GM19468 (cell line): ENCODE measurements at regions not wholly inside any gene's neighbourhood (a gene's known extent, or its start where the extent isn't known, plus 50 kb on each side); places are given as distances from the start of the nearest gene placed in this dataset.
"Not testable (repeated sequence)": the region's sequence is repeated elsewhere in the genome, so short reads cannot be mapped to it uniquely, and the experiment has no call there.

Source experiments
- ATAC-seq: cut with Tn5 transposase; IDR thresholded peaks from one replicate; pipeline ENCODE4 v1.9.1; 2021; ENCODE audit warnings: mild to moderate bottlenecking, moderate library complexity, moderate number of reproducible peaks; ENCODE audit not compliant: unreplicated experiment; ENCODE audit errors: extremely low read depth

DNA sequence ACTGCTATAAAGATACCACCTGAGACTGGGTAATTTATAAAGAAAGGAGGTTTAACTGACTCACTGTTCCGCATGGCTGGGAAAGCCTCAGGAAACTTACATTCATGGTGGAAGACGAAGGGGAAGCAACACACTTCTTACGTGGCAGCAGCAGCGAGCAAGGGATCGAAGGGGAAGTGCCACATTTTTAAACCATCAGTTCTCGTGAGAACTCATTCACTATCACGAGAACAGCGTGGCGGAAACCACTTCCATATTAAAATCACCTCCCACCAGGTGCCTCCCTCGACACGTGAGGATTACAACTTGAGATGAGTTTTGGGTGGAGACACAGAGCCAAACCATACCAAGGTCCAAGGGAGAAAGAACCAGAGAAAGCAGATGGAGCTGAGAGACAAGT lies 454.3 kb upstream of the CDH11 start:
- ATAC-seq = no peak

DNA sequence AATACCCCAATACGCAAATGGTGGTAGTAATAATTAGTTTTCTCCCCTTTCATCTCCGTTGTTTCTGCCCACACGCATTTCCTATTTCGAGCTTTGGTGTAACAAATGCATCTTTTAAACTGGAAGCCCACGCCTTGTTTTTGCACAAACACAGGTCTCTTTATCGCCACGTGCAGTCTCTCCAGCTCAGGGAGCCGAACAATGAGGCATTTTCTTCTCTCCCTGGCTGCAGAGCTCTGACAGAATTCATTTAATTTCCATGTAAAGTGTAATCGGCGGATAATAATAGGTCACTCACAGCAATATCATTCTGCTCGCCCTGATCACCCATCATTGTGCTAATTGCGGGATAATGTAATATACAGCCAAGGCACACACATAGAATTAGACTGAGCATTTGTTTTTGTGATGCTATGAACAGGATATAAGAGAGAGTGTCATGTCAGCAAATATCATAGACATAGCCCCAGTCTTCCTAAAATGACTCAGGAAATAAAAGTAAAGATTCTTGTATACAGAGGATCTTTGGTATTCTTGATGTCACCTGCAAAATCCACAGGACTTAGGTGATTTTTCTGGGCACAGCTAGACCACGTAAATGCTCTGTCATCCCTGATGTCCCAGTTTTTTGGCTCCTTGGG lies 452.6 kb upstream of the CDH11 start:
- ATAC-seq = no peak

DNA sequence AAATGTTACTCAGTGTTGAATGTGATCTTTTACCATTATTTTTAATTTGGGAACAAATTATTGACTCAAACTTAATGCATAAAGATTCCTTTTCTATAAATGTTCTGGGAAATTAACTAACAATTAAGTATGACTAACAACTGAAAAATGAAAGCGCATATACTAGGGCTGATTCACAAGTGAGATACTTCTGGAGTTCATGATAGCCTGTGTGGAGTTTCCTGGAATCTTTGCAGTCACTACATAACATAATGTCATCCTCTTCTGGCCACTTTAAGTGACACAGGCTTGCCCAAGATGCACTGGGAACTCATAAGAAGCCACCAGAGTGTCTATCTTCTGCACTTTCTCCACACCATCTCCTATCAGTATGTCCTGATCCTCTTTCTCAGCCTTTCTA lies 450.3 kb upstream of the CDH11 start:
- no peak for ATAC-seq

GRCh38 chr16:65570261-65570660 lies 448.4 kb upstream of the CDH11 start:
- ATAC-seq = no peak

GRCh38 chr16:65559846-65560245 lies 438.0 kb upstream of the CDH11 start:
- ATAC-seq = no peak

DNA sequence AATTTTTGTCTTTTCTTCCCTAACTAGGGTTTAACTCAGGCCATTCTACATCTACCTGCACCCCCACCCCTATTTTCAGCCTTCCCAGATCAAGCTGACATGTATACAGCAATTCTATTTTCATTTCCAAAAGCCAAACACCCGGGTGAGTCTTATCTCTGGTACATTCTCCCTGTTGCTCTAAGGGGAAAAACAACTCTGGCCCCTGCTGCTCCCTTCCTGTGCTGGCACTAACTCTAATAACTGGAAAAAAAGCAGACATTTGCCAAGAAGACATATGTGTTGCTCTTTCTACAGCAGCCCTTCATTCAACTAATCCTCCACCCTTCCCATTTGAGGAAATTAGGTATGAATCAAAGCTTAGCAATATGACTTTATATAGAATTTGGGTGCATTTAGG lies 427.8 kb upstream of the CDH11 start:
- ATAC-seq = not testable (repeated sequence)

GRCh38 chr16:65548470-65548869 lies 426.6 kb upstream of the CDH11 start:
- no peak for ATAC-seq

DNA sequence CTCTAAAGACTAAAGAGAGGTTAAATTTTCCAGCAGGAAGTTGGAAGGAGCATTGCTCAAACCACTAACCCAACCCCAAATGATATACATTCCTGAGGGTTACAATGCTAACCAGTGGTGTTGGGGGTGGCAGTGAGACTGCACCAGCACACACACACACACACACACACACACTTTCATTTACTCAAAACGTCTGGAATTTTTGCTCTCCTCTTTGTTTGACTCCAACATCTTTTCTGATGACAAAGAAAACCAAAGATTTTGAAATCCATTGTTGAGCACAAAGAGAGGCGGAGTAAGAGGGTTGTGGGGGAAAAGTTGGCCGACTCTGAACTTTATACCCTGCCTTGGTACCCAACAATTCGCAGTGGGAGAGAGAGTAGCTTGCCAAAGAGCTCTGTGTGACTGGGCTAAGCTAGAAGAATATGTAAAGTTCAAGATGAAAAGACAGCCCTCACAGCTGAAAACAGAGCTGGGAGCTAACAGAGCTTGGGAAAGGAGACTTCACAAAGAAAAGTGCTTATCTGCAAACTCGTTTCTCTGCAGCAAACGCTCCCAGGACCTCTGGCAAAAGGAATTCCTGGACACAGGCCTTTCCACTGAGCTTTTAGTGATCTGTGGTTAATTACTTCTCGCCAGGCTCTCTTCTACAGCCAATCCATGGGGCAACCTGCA lies 426.0 kb upstream of the CDH11 start:
- ATAC-seq = no peak

GRCh38 chr16:65546353-65546791 lies 424.5 kb upstream of the CDH11 start:
- no peak for ATAC-seq

DNA sequence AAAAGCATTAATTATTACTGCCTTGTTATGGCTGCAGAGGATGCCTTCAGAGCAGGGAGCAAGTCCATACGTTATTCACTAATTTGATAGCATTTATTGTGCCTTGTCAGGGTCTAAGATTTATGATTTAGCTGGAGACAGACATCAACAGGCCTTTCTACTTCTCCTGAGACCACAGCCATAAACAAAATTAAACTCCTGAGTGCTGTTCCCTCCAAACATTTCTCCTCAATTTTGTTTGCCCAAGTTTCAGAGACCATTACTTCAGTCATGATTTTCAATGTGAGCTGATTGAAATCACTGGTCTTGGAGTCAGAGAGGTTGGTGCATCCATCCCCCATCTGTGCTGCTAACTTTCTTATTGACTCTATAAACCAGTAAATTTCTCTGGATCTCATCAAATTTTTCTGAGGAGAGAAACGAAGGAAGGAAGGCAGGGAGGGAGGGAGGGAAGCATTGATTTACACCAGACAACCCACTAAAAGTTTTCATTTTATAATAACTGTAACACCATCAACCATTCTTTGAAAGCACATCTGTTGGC lies 423.6 kb upstream of the CDH11 start:
- no peak for ATAC-seq

DNA sequence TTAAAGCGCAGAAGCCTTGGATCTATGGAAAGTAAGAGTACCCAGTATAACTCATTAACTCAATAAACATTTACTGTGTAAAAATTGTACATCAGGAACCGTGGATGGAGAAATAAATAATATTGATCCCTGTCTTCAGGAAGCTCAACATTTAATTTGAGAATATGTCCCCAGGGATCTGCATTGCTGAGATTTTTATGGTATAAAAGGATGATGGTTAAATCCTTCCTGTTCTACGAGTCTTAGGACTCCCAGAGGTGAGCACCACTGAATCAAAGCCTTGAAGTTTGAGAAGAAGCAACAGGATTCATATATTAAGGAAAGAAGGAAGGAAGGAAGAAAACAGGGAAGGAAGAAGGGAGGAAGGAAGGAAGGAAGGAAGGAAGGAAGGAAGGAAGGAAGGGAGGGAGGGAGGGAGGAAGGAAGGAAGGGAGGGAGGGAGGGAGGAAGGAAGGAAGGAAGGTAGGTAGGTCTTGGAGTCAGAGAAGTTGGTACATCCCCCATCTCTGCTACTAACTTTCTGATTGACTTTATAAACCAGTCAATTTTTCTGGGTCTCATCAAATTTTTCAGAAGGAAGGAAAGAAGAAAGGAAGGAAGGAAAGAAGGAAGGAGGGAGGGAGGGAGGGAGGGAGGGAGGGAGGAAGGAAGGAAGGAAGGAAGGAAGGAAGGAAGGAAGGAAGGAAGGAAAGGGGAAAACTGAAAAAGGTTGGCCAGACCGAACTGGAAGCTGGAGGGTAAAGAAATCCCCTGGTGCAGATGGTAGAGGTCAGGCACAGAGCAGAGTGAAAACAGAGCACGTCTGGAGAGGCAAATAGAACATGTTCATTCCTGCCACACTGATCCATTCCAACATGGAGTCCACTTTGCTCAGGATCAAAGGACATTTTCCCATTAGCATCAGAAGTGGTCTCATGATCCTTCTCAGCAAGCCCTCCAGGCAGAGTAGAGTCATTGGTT lies 422.2 kb upstream of the CDH11 start:
- ATAC-seq = no peak

GRCh38 chr16:65541646-65542045 lies 419.8 kb upstream of the CDH11 start:
- no peak for ATAC-seq

DNA sequence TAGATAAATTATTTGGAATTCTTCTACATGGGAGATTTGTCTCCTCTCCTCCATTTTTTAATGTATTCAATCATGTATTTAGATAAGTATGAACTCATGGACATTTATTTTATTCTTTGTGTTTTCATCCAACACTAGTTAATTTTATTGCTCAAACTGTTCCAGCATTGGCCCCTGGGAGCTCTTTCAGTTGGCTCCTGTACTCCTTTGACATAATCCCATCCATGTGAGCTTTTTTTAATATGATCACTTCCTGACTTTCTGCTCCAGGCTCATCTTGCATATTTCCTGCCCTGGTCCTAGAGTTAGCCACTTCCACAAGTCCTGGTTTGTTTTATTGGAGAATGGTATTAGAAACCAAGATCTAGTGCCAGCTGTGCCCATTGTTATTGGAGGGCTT lies 419.0 kb upstream of the CDH11 start:
- no peak for ATAC-seq

- ATAC-seq = no peak
These were observed 417.1 kb upstream of the CDH11 start for GRCh38 chr16:65538976-65539375.

- ATAC-seq = no peak
These were observed 415.5 kb upstream of the CDH11 start for GRCh38 chr16:65537336-65537735.

DNA sequence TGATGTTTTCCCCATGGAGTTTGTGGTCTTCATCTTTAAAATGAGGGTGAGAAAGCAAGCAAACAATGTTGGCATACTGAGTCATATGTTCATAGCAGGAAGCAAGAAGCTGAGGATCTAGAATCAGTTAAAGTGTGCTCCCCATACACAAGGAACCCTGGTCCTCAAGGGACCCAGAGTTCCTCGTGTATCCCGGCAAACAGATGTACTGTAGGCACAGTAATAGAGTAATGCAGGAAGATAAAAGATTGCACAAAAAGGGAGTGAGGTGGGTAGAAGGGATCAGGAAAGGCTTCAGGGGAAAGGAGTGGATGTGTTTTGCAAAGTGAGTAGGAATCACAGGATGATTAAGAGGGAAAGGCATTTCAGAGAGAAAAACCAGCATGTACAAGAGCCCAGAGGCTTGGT lies 412.3 kb upstream of the CDH11 start:
- no peak for ATAC-seq

DNA sequence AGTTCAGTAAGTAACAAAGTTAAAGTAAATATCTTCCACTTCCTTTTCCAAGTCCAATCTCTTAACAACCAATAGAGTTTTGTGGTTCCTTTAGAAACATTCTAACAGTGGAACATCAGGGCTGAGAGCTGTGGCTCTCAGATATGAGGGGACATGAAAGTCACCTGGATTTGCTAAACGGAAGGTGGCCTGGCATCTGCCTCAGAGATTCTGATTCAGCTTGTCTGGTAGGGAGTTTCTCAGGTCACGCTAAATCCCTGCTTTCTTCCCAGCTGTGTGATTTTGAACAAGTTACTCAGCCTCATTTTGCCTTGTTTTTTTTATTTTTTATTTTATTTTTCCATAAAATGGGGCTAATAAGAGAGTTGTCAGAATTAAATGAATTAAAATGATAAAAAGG lies 411.0 kb upstream of the CDH11 start:
- no peak for ATAC-seq

- no peak for ATAC-seq
These were observed 410.4 kb upstream of the CDH11 start for GRCh38 chr16:65532258-65532657.

DNA sequence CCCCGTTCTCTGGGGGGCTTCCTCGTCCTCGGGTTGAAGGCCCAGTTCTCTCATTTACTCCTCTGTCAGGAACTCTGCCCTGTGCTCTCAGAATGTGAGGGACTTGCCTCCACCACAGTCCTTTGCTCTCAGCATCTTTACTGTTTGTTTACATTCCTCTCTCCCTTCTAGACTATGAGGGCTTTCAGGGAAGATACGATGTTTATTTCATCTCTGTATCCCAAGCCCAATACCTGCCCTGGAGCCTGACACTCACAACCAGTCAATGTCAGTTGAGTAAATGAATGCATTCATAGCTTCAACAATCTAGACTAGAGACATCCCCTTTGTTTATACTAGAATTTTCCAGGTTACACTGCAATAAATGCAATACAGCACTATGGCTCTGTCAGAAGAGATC lies 409.6 kb upstream of the CDH11 start:
- no peak for ATAC-seq

DNA sequence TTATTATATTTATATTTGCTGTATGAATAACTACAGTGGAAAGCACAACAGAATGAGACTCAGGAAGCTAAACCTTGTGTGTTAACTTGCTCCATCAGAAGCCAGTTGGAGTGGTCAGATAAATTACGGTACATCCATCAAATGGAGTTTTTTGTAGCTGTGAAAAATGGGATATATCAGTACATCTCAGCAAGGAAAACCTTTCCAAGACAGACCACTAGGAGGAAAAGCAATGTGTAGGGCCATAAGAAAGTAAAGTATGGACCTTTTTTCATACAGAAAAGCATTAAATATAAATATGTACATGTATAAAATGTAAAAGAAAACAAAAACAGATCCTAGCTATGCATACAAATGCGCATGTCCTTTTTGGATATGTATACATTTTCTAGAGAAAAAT lies 403.8 kb upstream of the CDH11 start:
- ATAC-seq = no peak

DNA sequence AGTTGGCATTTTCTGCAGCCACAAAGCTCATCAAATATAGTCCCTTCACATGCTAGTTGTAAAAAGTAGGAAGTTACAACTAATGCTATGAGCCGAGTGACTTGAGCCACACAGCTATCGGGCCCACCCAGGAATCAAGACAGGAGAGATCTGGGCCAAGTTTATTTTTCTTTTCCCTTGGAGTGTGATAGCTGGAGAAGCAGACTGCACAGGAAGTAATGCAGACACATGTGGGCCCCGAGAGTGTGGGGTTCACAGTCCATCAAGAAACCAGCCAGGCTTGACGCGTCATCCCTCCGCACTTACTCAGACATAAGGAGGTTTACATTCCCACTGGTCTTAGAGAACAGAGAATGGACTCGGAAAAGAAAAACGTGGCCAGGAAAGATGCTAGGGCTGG lies 403.1 kb upstream of the CDH11 start:
- no peak for ATAC-seq
